SK-N-SH treated with all-trans-retinoic acid at 6 μM for 48 hours (cell line): ENCODE measurements at regions not wholly inside any gene's neighbourhood (a gene's known extent, or its start where the extent isn't known, plus 50 kb on each side); places are given as distances from the start of the nearest gene placed in this dataset.

Experiments used
- CREB5 ChIP-seq: fragments of 250-450 bp; sonication (Bioruptor Pico); IDR thresholded peaks from 2 replicates; pipeline ENCODE4 v1.5.1; 2020; ENCODE audit warnings: low read depth, mild to moderate bottlenecking, moderate library complexity
- CSDC2 ChIP-seq: fragments of 250-450 bp; sonication (Bioruptor Pico); IDR thresholded peaks from 2 replicates; pipeline ENCODE4 v1.5.0; 2020; ENCODE audit warnings: mild to moderate bottlenecking, moderate library complexity

GRCh38 chr16:16909126-16909525 is 530.2 kb downstream of the NPIPA7 start:
- no peak for TF ChIP-seq CREB5
- no peak for TF ChIP-seq CSDC2
